ENCODE measurements at regions not wholly inside any gene's neighbourhood (a gene's known extent, or its start where the extent isn't known, plus 50 kb on each side); places are given as distances from the start of the nearest gene placed in this dataset.

DNA sequence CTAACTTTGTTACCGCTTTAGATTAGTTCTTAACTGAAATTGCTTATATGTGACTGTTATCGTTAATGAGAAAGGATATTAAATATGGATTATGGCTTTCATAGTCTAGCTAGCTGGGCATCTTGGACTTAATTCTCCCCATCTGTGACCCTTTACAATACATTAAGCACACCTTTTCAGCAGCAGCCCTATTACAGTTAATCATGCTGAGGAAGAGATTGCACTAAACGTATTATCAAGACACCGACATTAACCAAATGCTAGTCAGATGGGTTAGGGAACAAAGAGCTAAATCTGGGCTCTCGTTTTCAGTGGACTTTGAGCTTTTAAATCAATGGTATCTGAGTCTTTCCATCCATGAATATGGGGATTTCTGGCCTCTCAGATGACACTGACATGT lies 447.5 kb upstream of the DCN start:
- TF ChIP-seq, protein P1, sequence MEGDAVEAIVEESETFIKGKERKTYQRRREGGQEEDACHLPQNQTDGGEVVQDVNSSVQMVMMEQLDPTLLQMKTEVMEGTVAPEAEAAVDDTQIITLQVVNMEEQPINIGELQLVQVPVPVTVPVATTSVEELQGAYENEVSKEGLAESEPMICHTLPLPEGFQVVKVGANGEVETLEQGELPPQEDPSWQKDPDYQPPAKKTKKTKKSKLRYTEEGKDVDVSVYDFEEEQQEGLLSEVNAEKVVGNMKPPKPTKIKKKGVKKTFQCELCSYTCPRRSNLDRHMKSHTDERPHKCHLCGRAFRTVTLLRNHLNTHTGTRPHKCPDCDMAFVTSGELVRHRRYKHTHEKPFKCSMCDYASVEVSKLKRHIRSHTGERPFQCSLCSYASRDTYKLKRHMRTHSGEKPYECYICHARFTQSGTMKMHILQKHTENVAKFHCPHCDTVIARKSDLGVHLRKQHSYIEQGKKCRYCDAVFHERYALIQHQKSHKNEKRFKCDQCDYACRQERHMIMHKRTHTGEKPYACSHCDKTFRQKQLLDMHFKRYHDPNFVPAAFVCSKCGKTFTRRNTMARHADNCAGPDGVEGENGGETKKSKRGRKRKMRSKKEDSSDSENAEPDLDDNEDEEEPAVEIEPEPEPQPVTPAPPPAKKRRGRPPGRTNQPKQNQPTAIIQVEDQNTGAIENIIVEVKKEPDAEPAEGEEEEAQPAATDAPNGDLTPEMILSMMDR (IDR thresholded peaks at IDR 0.05; ENCODE audit: low read depth, low read length), result no peak
- DNase-seq, result peak; percentile 21
- Histone ChIP-seq H3K4me3 (ENCODE audit: low read depth, low read length) (no peak overlapping the region), H3K4me1 (peaks cover 13% of the 10 kb centered on the region), H3K27me3 (no peaks in the 10 kb centered on the region), H3K36me3 (no peaks in the 10 kb centered on the region), H3K9me3 (no peaks in the 10 kb centered on the region; the same call in 1 of the 2 replicates)

- TF ChIP-seq, protein P1 (IDR thresholded peaks at IDR 0.05; ENCODE audit: low read depth, low read length), result no peak
- Histone ChIP-seq H3K4me1 (peaks cover 13% of the 10 kb centered on the region), H3K27me3 (no peaks in the 10 kb centered on the region), H3K4me3 (ENCODE audit: low read depth, low read length) (no peak overlapping the region), H3K9me3 (no peaks in the 10 kb centered on the region; the same call in 1 of the 2 replicates), H3K36me3 (no peaks in the 10 kb centered on the region)
- DNase-seq, result no peak
Measured at GRCh38 chr12:91629440-91629839, 446.8 kb upstream of the DCN start.

- Histone ChIP-seq H3K36me3 (no peaks in the 10 kb centered on the region), H3K4me1 (peaks cover 13% of the 10 kb centered on the region), H3K9me3 (no peaks in the 10 kb centered on the region), H3K4me3 (ENCODE audit: low read depth, low read length) (no peak overlapping the region), H3K27me3 (no peaks in the 10 kb centered on the region)
- no peak for DNase-seq
- TF ChIP-seq, protein P1 (IDR thresholded peaks at IDR 0.05; ENCODE audit: low read depth, low read length), result no peak
Measured at GRCh38 chr12:91628656-91629055, 446.0 kb upstream of the DCN start.

GRCh38 chr12:91627225-91627624 lies 444.6 kb upstream of the DCN start:
- H3K9me3 ChIP-seq, result no peaks in the 10 kb centered on the region
- TF ChIP-seq, protein P1 (IDR thresholded peaks at IDR 0.05; ENCODE audit: low read depth, low read length), result no peak
- no peaks in the 10 kb centered on the region for H3K27me3 ChIP-seq
- peaks cover 13% of the 10 kb centered on the region for H3K4me1 ChIP-seq
- no peak overlapping the region for H3K4me3 ChIP-seq (ENCODE audit: low read depth, low read length)
- no peak for DNase-seq
- no peaks in the 10 kb centered on the region for H3K36me3 ChIP-seq

DNA sequence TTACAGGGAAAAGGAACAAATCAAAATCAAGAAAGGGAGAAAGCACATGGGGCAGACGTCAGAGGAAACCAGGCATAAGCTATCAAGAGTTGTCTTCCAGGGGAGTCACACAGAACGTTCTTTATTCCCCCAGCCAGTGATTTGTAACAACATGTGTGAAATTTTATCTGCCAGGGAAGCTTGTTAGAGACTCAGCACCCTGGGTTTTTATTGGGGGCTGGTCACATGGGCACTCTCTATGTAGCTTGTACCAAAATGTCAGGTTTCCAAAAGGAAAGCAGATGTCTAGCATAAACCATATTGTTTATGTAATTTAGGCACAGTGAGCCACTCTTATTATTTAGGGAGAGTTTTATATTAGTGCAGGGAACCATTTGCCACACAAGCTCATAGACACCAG lies 440.4 kb upstream of the DCN start:
- no peak for DNase-seq
- Histone ChIP-seq H3K36me3 (no peaks in the 10 kb centered on the region), H3K27me3 (no peaks in the 10 kb centered on the region), H3K4me1 (no peaks in the 10 kb centered on the region; the same call in 1 of the 2 replicates), H3K9me3 (no peaks in the 10 kb centered on the region), H3K4me3 (ENCODE audit: low read depth, low read length) (no peak overlapping the region)
- TF ChIP-seq, protein P1 (IDR thresholded peaks at IDR 0.05; ENCODE audit: low read depth, low read length), result no peak

DNA sequence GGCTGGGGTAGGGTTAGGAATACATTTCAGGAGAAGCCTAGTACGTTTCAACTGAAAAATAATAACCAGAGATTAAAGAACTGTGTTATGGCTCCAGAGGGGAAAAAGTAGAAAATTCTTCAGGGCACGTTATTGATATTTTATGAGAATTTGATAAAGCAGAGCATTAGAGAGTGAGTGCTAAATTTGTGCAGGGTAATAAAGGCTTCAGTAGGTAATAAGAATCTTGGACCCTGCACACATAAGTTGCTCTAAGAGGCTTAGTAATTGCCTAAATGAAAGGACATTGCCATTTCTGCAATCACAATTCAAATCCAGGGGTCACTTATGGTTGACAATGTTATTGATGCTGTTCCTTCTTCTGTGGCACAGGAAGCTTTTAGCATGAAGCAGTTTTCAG lies 439.4 kb upstream of the DCN start:
- Histone ChIP-seq H3K27me3 (no peaks in the 10 kb centered on the region), H3K4me3 (ENCODE audit: low read depth, low read length) (no peak overlapping the region), H3K9me3 (no peaks in the 10 kb centered on the region), H3K4me1 (no peaks in the 10 kb centered on the region), H3K36me3 (no peaks in the 10 kb centered on the region)
- DNase-seq, result no peak
- TF ChIP-seq, protein P1 (IDR thresholded peaks at IDR 0.05; ENCODE audit: low read depth, low read length), result no peak

All from BE2C (cell line).